HCT116 (cell line): ENCODE measurements at regions not wholly inside any gene's neighbourhood (a gene's known extent, or its start where the extent isn't known, plus 50 kb on each side); places are given as distances from the start of the nearest gene placed in this dataset.

Experiments
- ATAC-seq: fragments of 200-7000 bp; cut with Tn5 transposase; 2 replicates; pipeline ENCODE4 v1.9.1; 2020; ENCODE audit warnings: mild to moderate bottlenecking, moderate library complexity
- BruUV-seq: library from RNA; stranded (reverse); fragments of 400-500 nt; replicated peaks from 2 replicates; lab custom pipeline; 2021; lab: Mats Ljungman, UMichigan
- CTCF ChIA-PET: fragments of 300-600 bp; sonication (Branson Sonifier 250); formaldehyde crosslinking; loops from one replicate; lab custom pipeline; 2021; ENCODE audit warnings: antibody characterized with exemption; lab: Charles Lee
- POLR2A ChIA-PET: fragments of 300-600, 350-600 bp; sonication (Branson Sonifier 250); formaldehyde crosslinking; loops from one replicate; lab custom pipeline; 2021; ENCODE audit warnings: antibody characterized with exemption; lab: Charles Lee
- RAD21 ChIA-PET, 2 experiments: fragments of 300-600 bp; sonication (Branson Sonifier 250); formaldehyde crosslinking; loops; one replicate each; lab custom pipeline; 2023; ENCODE audit warnings: low total read pairs in 2 of 2; ENCODE audit not compliant: uncharacterized antibody in 2 of 2, unreplicated experiment in 2 of 2, low non-redundant PET in 1 of 2; lab: Charles Lee
- DNase-seq: peaks from one replicate; pipeline ENCODE4 v3.0.0-alpha.2; 2010; ENCODE audit warnings: low read depth, low spot score
- H2AFZ ChIP-seq: fragments of 200-600 bp; shearing (Covaris generic), sonication (generic); 2 replicates; pipeline ENCODE4 v1.6.1; 2017; ENCODE audit warnings: low read depth, mixed run types, mixed read lengths, antibody characterized with exemption, low read length; ENCODE audit not compliant: poor library complexity, severe bottlenecking
- H3K27ac ChIP-seq: 2 replicates; pipeline ENCODE4 v1.5.1; 2012; ENCODE audit warnings: low read depth, low read length
- H3K27me3 ChIP-seq: fragments of 200-600 bp; sonication (generic); 2 replicates; pipeline ENCODE4 v1.6.1; 2016; ENCODE audit warnings: mixed run types, low read length, mixed read lengths; ENCODE audit not compliant: insufficient read depth
- H3K36me3 ChIP-seq, 2 experiments: fragments of 200-500 bp in 1 of 2; fragments of 200-600 bp in 1 of 2; sonication (Bioruptor generic) in 1 of 2; sonication (generic) in 1 of 2; 2 replicates each; pipeline versions ENCODE4 v1.5.1 to v1.6.1; 2014 to 2016; ENCODE audit warnings: low read length in 2 of 2, inconsistent platforms in 1 of 2, mixed read lengths in 1 of 2, mixed run types in 1 of 2; ENCODE audit not compliant: insufficient read depth in 2 of 2, control insufficient read depth in 1 of 2
- H3K4me1 ChIP-seq, 2 experiments: fragments of 200-600 bp in 1 of 2; sonication (generic) in 1 of 2; 2 replicates each; pipeline versions ENCODE4 v1.5.1 to v1.6.1; 2012 to 2017; ENCODE audit warnings: low read length in 2 of 2, inconsistent platforms in 1 of 2, mild to moderate bottlenecking in 1 of 2, mixed read lengths in 1 of 2, mixed run types in 1 of 2, moderate library complexity in 1 of 2; ENCODE audit not compliant: insufficient read depth in 2 of 2, control insufficient read depth in 1 of 2
- H3K4me2 ChIP-seq: fragments of 200-600 bp; sonication (generic); 2 replicates; pipeline ENCODE4 v1.6.1; 2017; ENCODE audit warnings: mixed run types, low read length, mixed read lengths
- H3K4me3 ChIP-seq, 2 experiments: fragments of 200-600 bp in 1 of 2; sonication (generic) in 1 of 2; replicated peaks in 1 of 2; 2 replicates each; pipeline ENCODE4 v1.5.1; 2011 to 2016; ENCODE audit warnings: low read length in 2 of 2, control low read depth in 1 of 2, low read depth in 1 of 2, mild to moderate bottlenecking in 1 of 2, mixed read lengths in 1 of 2, mixed run types in 1 of 2
- H3K79me2 ChIP-seq: fragments of 200-600 bp; sonication (generic); 2 replicates; pipeline ENCODE4 v1.6.1; 2017; ENCODE audit warnings: mild to moderate bottlenecking, mixed run types, low read length, moderate library complexity, mixed read lengths; ENCODE audit not compliant: insufficient read depth
- H3K9ac ChIP-seq: fragments of 200-600 bp; sonication (generic); 2 replicates; pipeline ENCODE4 v1.6.1; 2016; ENCODE audit warnings: low read length, mixed read lengths
- H3K9me2 ChIP-seq: fragments of 200-600 bp; sonication (generic), shearing (Covaris generic); 2 replicates; pipeline ENCODE4 v1.6.1; 2017; ENCODE audit warnings: mixed run types, mild to moderate bottlenecking, moderate library complexity; ENCODE audit not compliant: insufficient read depth
- H3K9me3 ChIP-seq, 2 experiments: fragments of 200-500 bp in 1 of 2; fragments of 200-600 bp in 1 of 2; sonication (Bioruptor generic) in 1 of 2; sonication (generic) in 1 of 2; 2 replicates each; pipeline ENCODE4 v1.6.1; 2014 to 2017; ENCODE audit warnings: low read length in 2 of 2, mixed read lengths in 2 of 2, inconsistent platforms in 1 of 2, low read depth in 1 of 2, mild to moderate bottlenecking in 1 of 2, mixed run types in 1 of 2, moderate library complexity in 1 of 2; ENCODE audit not compliant: control insufficient read depth in 1 of 2, insufficient read depth in 1 of 2
- H4K20me1 ChIP-seq: fragments of 200-600 bp; sonication (generic), shearing (Covaris generic); 2 replicates; pipeline ENCODE4 v1.6.1; 2017; ENCODE audit warnings: mixed run types, mild to moderate bottlenecking, moderate library complexity; ENCODE audit not compliant: insufficient read depth
- CBX3 ChIP-seq: IDR thresholded peaks from 2 replicates; pipeline ENCODE4 v1.6.1; 2012; ENCODE audit warnings: low read depth
- CEBPB ChIP-seq: IDR thresholded peaks from 2 replicates; pipeline ENCODE4 v1.6.1; 2012; ENCODE audit warnings: low read depth
- EGR1 ChIP-seq: IDR thresholded peaks from 2 replicates; pipeline ENCODE4 v1.6.1; 2012; ENCODE audit warnings: low read depth
- EZH2 ChIP-seq: fragments of 200-600 bp; sonication (generic); IDR thresholded peaks from 2 replicates; pipeline ENCODE4 v1.6.1; 2017; ENCODE audit warnings: antibody characterized with exemption, mixed run types
- FOSL1 ChIP-seq: IDR thresholded peaks from 2 replicates; pipeline ENCODE4 v1.6.1; 2012; ENCODE audit warnings: low read depth
- JUND ChIP-seq: IDR thresholded peaks from 2 replicates; pipeline ENCODE4 v1.6.1; 2012
- POLR2A ChIP-seq: IDR thresholded peaks from 2 replicates; pipeline ENCODE4 v1.7.0; 2011; ENCODE audit warnings: borderline replicate concordance; ENCODE audit not compliant: insufficient read depth, insufficient read length; ENCODE audit errors: extremely low read depth
- SIN3A ChIP-seq: IDR thresholded peaks from 2 replicates; pipeline ENCODE4 v1.6.1; 2012; ENCODE audit warnings: low read depth
- SP1 ChIP-seq: IDR thresholded peaks from 2 replicates; pipeline ENCODE4 v1.6.1; 2012; ENCODE audit warnings: low read depth
- ZFX ChIP-seq: fragments of 450-650 bp; IDR thresholded peaks from 2 replicates; pipeline ENCODE4 v1.6.1; 2017
- ZNF274 ChIP-seq: fragments of 200-500 bp; sonication (Bioruptor generic); IDR thresholded peaks from 2 replicates; pipeline ENCODE4 v1.6.1; 2014; ENCODE audit warnings: mild to moderate bottlenecking, low read depth, low read length, inconsistent platforms
- intact Hi-C: fragments of 100-400 bp; cut with micrococcal nuclease; formaldehyde crosslinking; loops from 2 replicates; pipeline ENCODE4 v1.10.0; 2022
- TF ChIP-seq, protein P1 (sequence below): IDR thresholded peaks from 2 replicates; pipeline ENCODE4 v1.6.1; 2011; ENCODE audit warnings: mild to moderate bottlenecking, low read length, moderate library complexity; ENCODE audit not compliant: insufficient replicate concordance; ENCODE audit errors: extremely low read depth

GRCh38 chr16:87194172-87194571, 123.0 kb downstream of the C16orf95 start:
- no peak for ATAC-seq
- H2AFZ ChIP-seq = no peak overlapping the region
- no peaks in the 10 kb centered on the region for H4K20me1 ChIP-seq
- H3K4me1 ChIP-seq = no peaks in the 10 kb centered on the region
- no peak overlapping the region for H3K9ac ChIP-seq
- H3K4me3 ChIP-seq = no peak overlapping the region
- no peaks in the 10 kb centered on the region for H3K36me3 ChIP-seq
- H3K9me2 ChIP-seq = no peaks in the 10 kb centered on the region
- BruUV-seq = no TSS peak
- POLR2A ChIA-PET = no interaction called here
- RAD21 ChIA-PET = no interaction called here
- H3K9me3 ChIP-seq = no peaks in the 10 kb centered on the region
- DNase-seq = no peak
- CTCF ChIA-PET = interaction anchor here (1.0 kb wide), 1 partner anchor 9 kb away, joined by 5 read pairs; no protein-coding TSS in a partner anchor
- H3K27ac ChIP-seq = no peak overlapping the region
- intact Hi-C loops = no loop called here
- TF ChIP-seq CEBPB (no peak), JUND (no peak), EZH2 (no peak), ZFX (no peak), FOSL1 (no peak), SIN3A (no peak), ZNF274 (no peak)
- no peak overlapping the region for H3K4me2 ChIP-seq
- no peaks in the 10 kb centered on the region for H3K79me2 ChIP-seq
- H3K27me3 ChIP-seq = no peaks in the 10 kb centered on the region

DNA sequence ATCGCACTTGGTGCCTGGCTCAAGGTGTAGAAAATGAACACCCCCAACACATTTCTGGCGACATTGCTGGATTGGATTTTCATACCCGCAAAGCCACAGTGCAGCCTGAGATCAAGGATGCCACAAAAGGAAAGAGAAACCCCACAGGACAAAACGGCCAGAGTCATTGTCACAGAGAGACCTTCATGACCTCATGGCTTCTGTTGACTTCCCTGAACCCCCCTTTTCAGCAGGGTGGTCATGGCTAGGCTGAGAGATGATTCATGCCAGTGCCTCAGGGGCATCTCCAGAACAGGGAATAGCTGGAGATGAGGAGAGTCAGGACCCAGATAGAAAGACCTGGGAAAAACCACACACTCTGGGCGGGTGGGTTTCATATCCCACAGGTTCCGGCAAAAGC, 122.0 kb downstream of the C16orf95 start:
- no peak overlapping the region for H2AFZ ChIP-seq
- no TSS peak for BruUV-seq

More for the DNA sequence above, 122.0 kb downstream of the C16orf95 start:
- intact Hi-C loops = no loop called here
- no peak for DNase-seq
- TF ChIP-seq EGR1 (no peak), SP1 (no peak), SIN3A (no peak), EZH2 (no peak), CBX3 (no peak), POLR2A (no peak)
- TF ChIP-seq, protein P1, sequence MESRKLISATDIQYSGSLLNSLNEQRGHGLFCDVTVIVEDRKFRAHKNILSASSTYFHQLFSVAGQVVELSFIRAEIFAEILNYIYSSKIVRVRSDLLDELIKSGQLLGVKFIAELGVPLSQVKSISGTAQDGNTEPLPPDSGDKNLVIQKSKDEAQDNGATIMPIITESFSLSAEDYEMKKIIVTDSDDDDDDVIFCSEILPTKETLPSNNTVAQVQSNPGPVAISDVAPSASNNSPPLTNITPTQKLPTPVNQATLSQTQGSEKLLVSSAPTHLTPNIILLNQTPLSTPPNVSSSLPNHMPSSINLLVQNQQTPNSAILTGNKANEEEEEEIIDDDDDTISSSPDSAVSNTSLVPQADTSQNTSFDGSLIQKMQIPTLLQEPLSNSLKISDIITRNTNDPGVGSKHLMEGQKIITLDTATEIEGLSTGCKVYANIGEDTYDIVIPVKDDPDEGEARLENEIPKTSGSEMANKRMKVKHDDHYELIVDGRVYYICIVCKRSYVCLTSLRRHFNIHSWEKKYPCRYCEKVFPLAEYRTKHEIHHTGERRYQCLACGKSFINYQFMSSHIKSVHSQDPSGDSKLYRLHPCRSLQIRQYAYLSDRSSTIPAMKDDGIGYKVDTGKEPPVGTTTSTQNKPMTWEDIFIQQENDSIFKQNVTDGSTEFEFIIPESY = no peak
- Histone ChIP-seq H3K79me2 (no peaks in the 10 kb centered on the region), H3K27me3 (no peaks in the 10 kb centered on the region), H3K9ac (no peak overlapping the region), H4K20me1 (no peaks in the 10 kb centered on the region), H3K4me3 (no peak overlapping the region), H3K4me2 (no peak overlapping the region), H3K36me3 (no peaks in the 10 kb centered on the region), H3K27ac (no peak overlapping the region), H3K4me1 (no peaks in the 10 kb centered on the region), H3K9me3 (no peaks in the 10 kb centered on the region), H3K9me2 (no peaks in the 10 kb centered on the region)
- RAD21 ChIA-PET = no interaction called here
- CTCF ChIA-PET = no interaction called here
- ATAC-seq = no peak
- POLR2A ChIA-PET = no interaction called here
